Hepatocyte (in vitro differentiated cells): ENCODE measurements at regions not wholly inside any gene's neighbourhood (a gene's known extent, or its start where the extent isn't known, plus 50 kb on each side); places are given as distances from the start of the nearest gene placed in this dataset.

Experiments used
- DNase-seq: peaks from one replicate; pipeline ENCODE4 v3.0.0-alpha.2; 2016; ENCODE audit warnings: low spot score
- H2AFZ ChIP-seq: fragments of 200-600 bp; sonication (generic); 2 replicates; pipeline ENCODE4 v1.6.0; 2016; ENCODE audit warnings: antibody characterized with exemption, mild to moderate bottlenecking
- H3K27ac ChIP-seq: fragments of 200-600 bp; sonication (generic); 2 replicates; pipeline ENCODE4 v1.5.1; 2016; ENCODE audit warnings: mild to moderate bottlenecking
- H3K27me3 ChIP-seq: fragments of 200-600 bp; sonication (generic); 2 replicates; pipeline ENCODE4 v1.6.1; 2016
- H3K36me3 ChIP-seq: fragments of 200-600 bp; sonication (generic); replicated peaks from 2 replicates; pipeline ENCODE4 v1.5.1; 2016; ENCODE audit warnings: low read depth; ENCODE audit not compliant: insufficient read depth
- H3K4me1 ChIP-seq: fragments of 200-600 bp; sonication (generic); 2 replicates; pipeline ENCODE4 v1.5.1; 2016; ENCODE audit warnings: mild to moderate bottlenecking, moderate library complexity; ENCODE audit not compliant: insufficient read depth
- H3K4me2 ChIP-seq: fragments of 200-600 bp; sonication (generic); 2 replicates; pipeline ENCODE4 v1.6.0; 2016
- H3K4me3 ChIP-seq: fragments of 200-600 bp; sonication (generic); 2 replicates; pipeline ENCODE4 v1.5.1; 2016; ENCODE audit warnings: mild to moderate bottlenecking
- H3K79me2 ChIP-seq: fragments of 200-600 bp; sonication (generic); 2 replicates; pipeline ENCODE4 v1.6.0; 2017; ENCODE audit warnings: mild to moderate bottlenecking
- H3K9me2 ChIP-seq: fragments of 200-600 bp; sonication (generic); replicated peaks from 2 replicates; pipeline ENCODE4 v1.6.0; 2017; ENCODE audit warnings: mild to moderate bottlenecking; ENCODE audit not compliant: insufficient read depth
- H3K9me3 ChIP-seq: fragments of 200-600 bp; sonication (generic); 2 replicates; pipeline ENCODE4 v1.5.1; 2016; ENCODE audit warnings: low read depth, mild to moderate bottlenecking
- H4K20me1 ChIP-seq: fragments of 200-600 bp; sonication (generic); 2 replicates; pipeline ENCODE4 v1.6.0; 2016; ENCODE audit warnings: mild to moderate bottlenecking; ENCODE audit not compliant: insufficient read depth, poor library complexity, severe bottlenecking
- CTCF ChIP-seq: fragments of 200-600 bp; sonication (generic); IDR thresholded peaks from 2 replicates; pipeline ENCODE4 v1.5.1; 2016; ENCODE audit warnings: antibody characterized with exemption, mild to moderate bottlenecking; ENCODE audit not compliant: poor library complexity
- EZH2 ChIP-seq: fragments of 200-600 bp; sonication (generic); IDR thresholded peaks from 2 replicates; pipeline ENCODE4 v1.6.1; 2016; ENCODE audit warnings: antibody characterized with exemption, mild to moderate bottlenecking, borderline replicate concordance
- EZH2phosphoT487 ChIP-seq: fragments of 200-600 bp; sonication (generic); IDR thresholded peaks from one replicate; pipeline ENCODE4 v1.6.1; 2018; ENCODE audit warnings: antibody characterized with exemption, mild to moderate bottlenecking, low read depth, moderate library complexity; ENCODE audit not compliant: unreplicated experiment, severe bottlenecking
- WGBS: methylation state at CpG from one replicate; pipeline ENCODE4 v1.1.6; 2016; ENCODE audit warnings: low lambda C conversion rate; ENCODE audit errors: missing lambda C conversion rate; 5-methylcytosine and 5-hydroxymethylcytosine counted together

GRCh38 chr18:38076346-38077070 lies 510.9 kb upstream of the CELF4 start:
- no peaks in the 10 kb centered on the region for H3K36me3 ChIP-seq
- TF ChIP-seq EZH2 (no peak), CTCF (no peak)
- H3K27me3 ChIP-seq = no peaks in the 10 kb centered on the region
- no peaks in the 10 kb centered on the region for H3K79me2 ChIP-seq
- H3K9me2 ChIP-seq = no peaks in the 10 kb centered on the region
- no peaks in the 10 kb centered on the region for H3K9me3 ChIP-seq
- H4K20me1 ChIP-seq = no peaks in the 10 kb centered on the region
- no peak for DNase-seq
- H3K4me3 ChIP-seq = no peak overlapping the region
- no peak overlapping the region for H3K4me2 ChIP-seq
- H3K4me1 ChIP-seq = no peaks in the 10 kb centered on the region
- no peak overlapping the region for H2AFZ ChIP-seq
- no peak overlapping the region for H3K27ac ChIP-seq
- WGBS = 87% methylated on average over 5 of the region's 5 CpGs

GRCh38 chr18:38074298-38074876 lies 508.8 kb upstream of the CELF4 start:
- H3K79me2 ChIP-seq = no peaks in the 10 kb centered on the region
- WGBS = 72% methylated on average over 3 of the region's 3 CpGs
- TF ChIP-seq EZH2 (no peak), CTCF (no peak), EZH2phosphoT487 (no peak)

GRCh38 chr18:38067821-38068220 lies 502.2 kb upstream of the CELF4 start:
- no peak for TF ChIP-seq CTCF
- TF ChIP-seq EZH2phosphoT487 = no peak
- no peak for TF ChIP-seq EZH2
- Histone ChIP-seq H4K20me1 (no peaks in the 10 kb centered on the region), H3K4me2 (no peak overlapping the region), H3K79me2 (no peaks in the 10 kb centered on the region), H2AFZ (no peak overlapping the region), H3K27ac (no peak overlapping the region), H3K9me2 (no peaks in the 10 kb centered on the region), H3K36me3 (no peaks in the 10 kb centered on the region), H3K27me3 (no peaks in the 10 kb centered on the region), H3K9me3 (no peaks in the 10 kb centered on the region), H3K4me1 (no peaks in the 10 kb centered on the region), H3K4me3 (no peak overlapping the region)
- DNase-seq = no peak
- WGBS = 89% methylated on average over 2 of the region's 2 CpGs

More at GRCh38 chr18:38074298-38074876, 508.8 kb upstream of the CELF4 start:
- Histone ChIP-seq H3K36me3 (no peaks in the 10 kb centered on the region), H3K9me2 (no peaks in the 10 kb centered on the region), H3K27me3 (no peaks in the 10 kb centered on the region), H4K20me1 (no peaks in the 10 kb centered on the region), H2AFZ (no peak overlapping the region), H3K4me3 (no peak overlapping the region), H3K9me3 (no peaks in the 10 kb centered on the region), H3K4me1 (no peaks in the 10 kb centered on the region), H3K27ac (no peak overlapping the region), H3K4me2 (no peak overlapping the region)
- DNase-seq = no peak
